Astrocyte of the cerebellum (primary cell): ENCODE measurements at regions not wholly inside any gene's neighbourhood (a gene's known extent, or its start where the extent isn't known, plus 50 kb on each side); places are given as distances from the start of the nearest gene placed in this dataset.
"Not testable (repeated sequence)": the region's sequence is repeated elsewhere in the genome, so short reads cannot be mapped to it uniquely, and the experiment has no call there.

Experiments
- DNase-seq: peaks from one replicate; pipeline ENCODE4 v3.0.0-alpha.2; 2011; ENCODE audit warnings: low read depth
- H3K4me3 ChIP-seq: 2 replicates; pipeline ENCODE4 v1.5.1; 2011; ENCODE audit warnings: mild to moderate bottlenecking, low read depth, low read length, moderate library complexity
- CTCF ChIP-seq: IDR thresholded peaks from 2 replicates; pipeline ENCODE4 v1.5.1; 2012; ENCODE audit warnings: low read length, low read depth, moderate library complexity, mild to moderate bottlenecking; ENCODE audit errors: missing control alignments
- in situ Hi-C: cut with HindIII; loops from 2 replicates; pipeline ENCODE4 v1.10.0; 2017; ENCODE audit warnings: low sequenced_read_pairs

- no peak for DNase-seq
- in situ Hi-C loops: no loop called here
- H3K4me3 ChIP-seq: no peak overlapping the region
- TF ChIP-seq CTCF: no peak
Observed at GRCh38 chr13:112217431-112217830, 150.5 kb downstream of the SOX1 start.

GRCh38 chr13:112218416-112218815 is 151.5 kb downstream of the SOX1 start:
- DNase-seq: no peak
- TF ChIP-seq CTCF: no peak
- in situ Hi-C loops: no loop called here
- no peak overlapping the region for H3K4me3 ChIP-seq

- no peak for DNase-seq
- H3K4me3 ChIP-seq: no peak overlapping the region
- in situ Hi-C loops: no loop called here
- no peak for TF ChIP-seq CTCF
Observed at GRCh38 chr13:112219740-112220139, 152.8 kb downstream of the SOX1 start.

GRCh38 chr13:112220296-112220875 is 153.4 kb downstream of the SOX1 start:
- no peak overlapping the region for H3K4me3 ChIP-seq
- no peak for DNase-seq
- in situ Hi-C loops: no loop called here
- TF ChIP-seq CTCF: no peak

GRCh38 chr13:112220925-112221324 is 154.0 kb downstream of the SOX1 start:
- no peak overlapping the region for H3K4me3 ChIP-seq
- in situ Hi-C loops: no loop called here
- no peak for TF ChIP-seq CTCF
- no peak for DNase-seq

GRCh38 chr13:112222971-112223370 is 153.2 kb upstream of the SPACA7 start:
- in situ Hi-C loops: no loop called here
- H3K4me3 ChIP-seq: no peak overlapping the region
- TF ChIP-seq CTCF: no peak
- no peak for DNase-seq

GRCh38 chr13:112223929-112224328 is 152.2 kb upstream of the SPACA7 start:
- in situ Hi-C loops, DNase-seq, H3K4me3 ChIP-seq: not testable (repeated sequence)
